Thyroid gland (tissue), 4 donors: ENCODE measurements at regions not wholly inside any gene's neighbourhood (a gene's known extent, or its start where the extent isn't known, plus 50 kb on each side); places are given as distances from the start of the nearest gene placed in this dataset.

Source experiments
- CTCF ChIP-seq, 6 experiments: fragments of 200-600 bp in 3 of 6; fragments of 450-650 bp in 3 of 6; sonication (generic) in 3 of 6; IDR thresholded peaks; one replicate each; pipeline ENCODE4 v1.5.1; 2016 to 2019; ENCODE audit warnings: antibody characterized with exemption in 6 of 6, mild to moderate bottlenecking in 2 of 6, inconsistent platforms in 1 of 6, moderate library complexity in 1 of 6
- POLR2A ChIP-seq, 2 donors: fragments of 450-650 bp; IDR thresholded peaks; one replicate each; pipeline ENCODE4 v1.6.1; 2017; ENCODE audit warnings: antibody characterized with exemption in 2 of 2, mild to moderate bottlenecking in 2 of 2, moderate library complexity in 1 of 2

- TF ChIP-seq CTCF (IDR thresholded peaks at IDR 0.05) (no peak), POLR2A (IDR thresholded peaks at IDR 0.05) (no peak)
Observed at GRCh38 chr18:64253873-64254272, 105.0 kb upstream of the LINC00305 start.
